ENCODE measurements at regions not wholly inside any gene's neighbourhood (a gene's known extent, or its start where the extent isn't known, plus 50 kb on each side); places are given as distances from the start of the nearest gene placed in this dataset.
"Not testable (repeated sequence)": the region's sequence is repeated elsewhere in the genome, so short reads cannot be mapped to it uniquely, and the experiment has no call there.

- intact Hi-C loops (cut with DNase I): no loop called here
- DNase-seq (ENCODE audit: missing footprints) (no peak), ATAC-seq (no peak)
These were observed 189.0 kb downstream of the PTH2R start for GRCh38 chr2:208595386-208596275.

DNA sequence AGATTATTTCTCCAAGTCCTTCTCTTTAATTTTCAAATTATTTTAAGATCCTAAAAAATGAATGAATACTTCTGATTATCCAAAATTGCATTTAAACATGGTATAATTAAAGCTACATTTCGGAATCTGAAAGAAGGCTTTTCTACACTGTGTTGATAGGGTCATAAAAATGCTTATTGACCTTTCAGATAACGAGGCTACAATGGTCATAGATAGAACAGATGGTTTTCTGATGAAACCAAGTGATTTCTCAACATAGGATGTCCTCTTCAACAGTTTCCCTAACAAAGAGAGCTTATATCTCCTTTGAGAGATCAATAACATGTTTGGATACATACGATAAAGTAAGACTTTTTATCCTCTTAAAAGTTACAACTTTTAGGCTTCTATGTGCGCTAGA is 201.1 kb downstream of the PTH2R start:
- ATAC-seq (no peak), DNase-seq (ENCODE audit: missing footprints) (no peak)
- intact Hi-C loops (cut with DNase I): no loop called here

DNA sequence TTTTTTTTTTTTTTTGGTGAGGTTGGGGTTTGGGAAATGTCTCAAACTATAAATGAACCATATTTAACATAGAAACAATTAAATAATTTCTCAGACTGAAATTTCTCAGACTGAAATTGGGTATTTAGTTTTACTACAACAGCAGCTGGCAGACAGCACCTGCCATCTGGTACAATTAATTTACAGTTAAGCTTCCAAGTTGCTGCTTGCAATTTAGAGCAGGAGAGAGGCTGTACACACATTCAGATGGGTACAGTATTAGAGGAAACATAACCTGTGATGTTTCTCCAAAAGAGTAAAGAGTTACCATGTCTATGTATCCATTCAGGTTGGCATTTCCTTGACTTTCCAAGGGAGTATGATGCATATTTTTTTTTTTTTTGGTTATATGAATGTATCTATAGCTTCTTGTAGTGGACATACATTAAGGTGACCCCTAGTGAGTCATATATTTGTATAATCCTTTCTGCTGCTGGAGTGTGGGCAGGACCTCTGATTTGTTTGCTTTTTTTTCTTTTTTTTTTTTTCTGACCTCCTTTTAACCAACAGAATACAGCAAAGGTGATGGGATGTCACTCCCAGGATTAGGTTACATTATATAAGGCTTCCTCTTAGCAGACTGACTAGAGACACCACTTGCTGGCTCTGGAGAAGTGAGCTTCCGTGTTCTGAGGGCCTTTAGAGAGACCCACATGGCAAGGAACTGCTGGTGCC is 201.7 kb downstream of the PTH2R start:
- ATAC-seq: no peak
- intact Hi-C loops (cut with DNase I): no loop called here
- DNase-seq (ENCODE audit: missing footprints): no peak

- DNase-seq (ENCODE audit: missing footprints) (no peak), ATAC-seq (no peak)
- intact Hi-C loops (cut with DNase I): no loop called here
These were observed 202.7 kb downstream of the PTH2R start for GRCh38 chr2:208609166-208609804.

DNA sequence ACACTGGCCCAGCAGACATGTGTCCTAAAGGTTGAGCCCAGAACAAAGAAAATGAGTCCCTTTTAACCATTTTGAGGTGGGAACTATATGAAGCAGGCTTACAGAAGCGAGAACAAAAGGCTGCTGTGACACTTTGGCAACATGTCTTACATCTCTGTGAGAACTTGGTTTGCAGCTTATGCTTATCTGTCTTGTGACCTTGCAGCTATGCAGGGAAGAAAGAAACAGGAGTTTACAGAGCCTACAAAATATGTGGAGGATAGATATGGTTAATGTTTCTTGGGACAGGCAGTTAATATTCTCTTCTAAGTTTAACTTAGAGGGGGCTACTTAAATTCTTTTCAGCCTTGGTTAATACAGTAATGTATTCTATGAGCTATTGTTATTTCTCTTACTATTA is 209.1 kb downstream of the PTH2R start:
- intact Hi-C loops (cut with DNase I); ATAC-seq; DNase-seq (ENCODE audit: missing footprints): not testable (repeated sequence)

- ATAC-seq (no peak), DNase-seq (ENCODE audit: missing footprints) (no peak)
- intact Hi-C loops (cut with DNase I): no loop called here
These were observed 211.6 kb downstream of the PTH2R start for GRCh38 chr2:208618220-208618619.

DNA sequence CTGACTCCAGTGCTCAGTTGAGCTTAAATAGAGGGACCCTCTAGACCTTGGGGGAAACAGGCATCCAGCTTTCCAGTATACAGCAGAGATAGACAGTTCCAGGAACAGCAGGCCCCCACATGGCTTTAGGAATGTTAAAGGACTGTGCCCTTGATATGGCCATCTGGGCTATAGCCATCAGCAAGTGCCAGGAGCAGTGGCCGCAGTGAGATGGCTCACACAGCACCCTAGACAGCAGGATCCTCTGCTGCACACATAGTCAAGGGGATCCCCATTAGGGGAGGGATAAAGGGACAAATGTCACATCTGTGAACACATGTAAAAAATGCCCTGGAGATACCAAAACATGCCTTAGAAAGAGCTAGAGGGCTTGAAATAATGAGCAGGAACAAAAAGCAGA is 213.4 kb downstream of the PTH2R start:
- no peak for DNase-seq (ENCODE audit: missing footprints)
- intact Hi-C loops (cut with DNase I): no loop called here
- ATAC-seq: no peak

DNA sequence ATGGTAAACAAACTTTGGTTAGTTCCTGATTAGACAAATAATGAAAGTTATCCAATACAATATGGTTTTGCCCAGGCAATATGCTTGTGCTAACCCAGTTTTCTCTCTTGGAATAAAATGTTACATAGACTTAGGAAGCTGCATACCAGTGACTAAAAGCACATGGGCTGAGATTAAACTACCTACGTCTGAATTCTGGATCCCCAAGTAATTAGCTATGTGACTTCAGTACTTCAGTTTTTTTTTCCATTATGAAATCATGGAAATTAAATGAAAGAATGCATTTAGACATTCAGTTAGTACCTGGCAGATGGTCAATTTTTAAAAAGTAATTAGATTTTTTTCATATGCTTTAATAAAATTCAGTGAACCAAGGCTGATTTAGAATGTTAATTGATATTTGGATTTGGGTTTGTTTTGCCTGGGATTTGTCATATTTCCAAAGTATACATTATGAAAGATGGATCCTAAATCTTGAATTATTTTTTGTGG is 213.9 kb downstream of the PTH2R start:
- intact Hi-C loops (cut with DNase I): no loop called here
- ATAC-seq (no peak), DNase-seq (ENCODE audit: missing footprints) (no peak)

GRCh38 chr2:208627110-208627884 is 220.7 kb downstream of the PTH2R start:
- intact Hi-C loops (cut with DNase I): no loop called here
- ATAC-seq (no peak), DNase-seq (ENCODE audit: missing footprints) (no peak)

DNA sequence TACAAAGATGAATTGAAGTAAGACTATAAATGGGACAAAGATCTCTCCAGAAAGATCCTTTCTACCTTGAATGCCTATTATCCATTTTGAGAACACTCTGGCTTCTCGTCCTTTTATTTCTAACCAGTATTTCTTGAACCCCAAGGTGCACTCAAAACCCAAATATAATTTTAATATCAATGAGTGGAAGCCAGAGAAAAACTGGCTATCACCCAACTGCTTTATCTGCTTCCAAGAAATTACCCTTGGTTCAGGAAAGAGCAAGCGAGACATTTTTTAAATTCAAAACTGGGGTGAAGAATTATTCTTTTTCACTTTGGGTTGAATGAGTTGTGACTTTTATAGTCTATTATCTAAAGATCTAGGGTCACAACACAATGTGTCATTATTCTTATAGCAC is 221.3 kb downstream of the PTH2R start:
- DNase-seq (ENCODE audit: missing footprints) (no peak), ATAC-seq (no peak)
- intact Hi-C loops (cut with DNase I): no loop called here

GRCh38 chr2:208638059-208638458 is 231.5 kb downstream of the PTH2R start:
- intact Hi-C loops (cut with DNase I): no loop called here
- ATAC-seq (no peak), DNase-seq (ENCODE audit: missing footprints) (no peak)

GRCh38 chr2:208642125-208642779 is 235.7 kb downstream of the PTH2R start:
- intact Hi-C loops (cut with DNase I): no loop called here
- ATAC-seq (no peak), DNase-seq (ENCODE audit: missing footprints) (no peak)

- ATAC-seq (no peak), DNase-seq (ENCODE audit: missing footprints) (no peak)
- intact Hi-C loops (cut with DNase I): no loop called here
These were observed 236.6 kb downstream of the PTH2R start for GRCh38 chr2:208643145-208643544.

DNA sequence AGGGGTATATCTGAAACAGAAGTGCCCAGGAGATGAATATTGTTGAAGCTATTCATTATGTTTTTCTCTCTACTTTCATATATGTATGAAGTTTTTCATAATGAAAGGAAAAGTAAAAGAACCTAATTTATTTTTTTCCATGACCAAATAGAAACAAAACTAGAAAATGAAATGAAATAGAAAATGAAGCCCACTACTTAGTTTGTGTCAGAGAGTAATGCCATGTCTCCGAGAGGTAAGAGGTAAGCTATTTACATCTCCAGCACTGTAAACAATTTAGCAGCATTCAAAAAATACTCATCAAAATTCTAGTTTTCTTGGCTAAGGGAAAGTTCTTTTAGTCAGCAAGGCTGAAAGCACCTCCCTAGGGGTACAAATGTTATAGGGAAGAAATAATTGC is 238.6 kb downstream of the PTH2R start:
- no peak for ATAC-seq
- intact Hi-C loops (cut with DNase I): no loop called here
- no peak for DNase-seq (ENCODE audit: missing footprints)

DNA sequence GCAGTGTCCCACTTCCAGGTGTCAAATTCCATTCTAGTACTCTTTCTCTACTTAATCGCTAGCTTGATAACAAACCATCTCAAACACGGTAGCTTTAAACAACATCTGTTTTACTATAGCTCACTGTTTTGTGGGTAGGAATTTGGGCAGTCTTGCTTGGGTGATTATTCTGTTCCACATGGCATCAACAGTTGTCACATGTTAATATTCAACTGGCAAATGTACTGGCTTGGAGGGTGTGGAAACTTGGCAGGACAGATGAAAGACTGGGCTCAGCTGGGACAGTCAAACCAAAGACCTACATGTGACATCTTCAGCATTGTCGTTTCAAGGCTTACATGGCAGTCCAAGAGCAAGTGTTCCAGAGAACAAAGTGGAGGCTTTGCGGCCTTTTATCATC is 241.8 kb downstream of the PTH2R start:
- intact Hi-C loops (cut with DNase I): no loop called here
- ATAC-seq (no peak), DNase-seq (ENCODE audit: missing footprints) (no peak)

DNA sequence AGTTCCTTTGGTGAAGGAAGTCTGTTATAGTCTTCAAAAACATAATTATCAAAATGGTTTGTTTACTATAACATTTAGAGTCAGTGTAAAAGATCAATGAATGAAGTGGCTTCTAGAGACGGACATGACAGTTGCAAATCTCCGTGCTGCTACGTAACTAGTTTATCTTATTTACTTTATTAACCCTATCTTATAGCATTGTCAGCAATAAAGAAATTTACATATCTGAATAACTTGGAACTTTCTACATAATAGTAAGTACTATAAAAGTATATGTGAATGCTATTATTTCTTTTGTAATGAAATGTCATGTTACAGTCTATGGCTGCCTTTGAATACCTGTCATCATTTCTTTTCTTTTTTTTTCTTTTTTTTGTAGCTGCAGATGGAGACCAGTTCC is 246.8 kb downstream of the PTH2R start:
- intact Hi-C loops (cut with DNase I): no loop called here
- DNase-seq (ENCODE audit: missing footprints) (no peak), ATAC-seq (no peak)

- intact Hi-C loops (cut with DNase I): no loop called here
- ATAC-seq: no peak
These were observed 247.5 kb downstream of the PTH2R start for GRCh38 chr2:208654056-208654455.

DNA sequence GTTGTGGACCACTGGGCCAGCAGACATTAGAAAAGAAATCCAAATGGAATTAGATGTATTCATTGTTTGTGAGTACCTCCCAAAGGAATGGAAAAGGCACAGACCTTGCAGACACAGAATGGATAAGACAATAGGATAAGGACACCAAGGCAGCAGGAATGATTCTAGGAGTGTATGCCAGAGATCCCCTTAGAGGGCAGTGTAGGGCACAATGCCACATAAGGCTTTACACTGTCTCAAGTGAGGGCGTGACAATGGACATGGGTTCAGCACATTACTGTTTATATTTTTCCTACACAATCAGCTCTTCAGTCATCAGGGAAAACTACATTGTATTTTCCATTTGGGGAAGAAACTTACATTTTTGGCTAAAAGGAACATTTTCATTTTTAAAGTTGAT is 250.9 kb downstream of the PTH2R start:
- ATAC-seq: no peak
- intact Hi-C loops (cut with DNase I): no loop called here
- no peak for DNase-seq (ENCODE audit: missing footprints)

More at GRCh38 chr2:208654056-208654455, 247.5 kb downstream of the PTH2R start:
- DNase-seq (ENCODE audit: missing footprints): no peak
